ENCODE measurements at regions not wholly inside any gene's neighbourhood (a gene's known extent, or its start where the extent isn't known, plus 50 kb on each side); places are given as distances from the start of the nearest gene placed in this dataset.

DNA sequence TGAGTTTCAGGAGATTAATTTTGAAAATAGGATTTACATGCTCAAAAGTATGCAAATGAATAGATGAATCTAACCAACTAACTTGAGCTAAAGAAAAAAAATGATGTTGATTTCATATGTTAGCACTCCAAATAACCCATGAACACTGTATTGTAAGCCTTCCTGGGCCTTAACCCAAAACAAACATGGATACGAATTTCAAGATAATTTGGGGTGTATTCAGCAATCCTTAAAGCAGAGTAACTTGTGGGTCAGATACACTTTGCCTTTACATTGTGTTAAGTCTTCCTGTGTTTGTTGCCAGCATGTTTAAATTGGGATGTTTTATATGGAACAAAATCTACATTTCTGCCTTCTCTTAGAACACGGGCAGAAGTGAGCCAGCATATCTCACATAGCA is 124.2 kb upstream of the WDR11 start:
- no peaks in the 10 kb centered on the region for H3K27me3 ChIP-seq (ENCODE audit: control insufficient read depth, insufficient read depth, low read length)
- no peak for FAIRE-seq
- intact Hi-C loops (cut with DNase I) = no loop called here
- peak in 1 of 5 donors; percentile 49 for DNase-seq
- H3K4me3 ChIP-seq (ENCODE audit: low read length in 3 of 3) = no peak overlapping the region
- H3K9ac ChIP-seq (ENCODE audit: low read length in 3 of 3) = no peak overlapping the region
- H3K4me1 ChIP-seq (ENCODE audit: control insufficient read depth in 2 of 3, insufficient read depth in 2 of 3, low read depth in 1 of 3, low read length in 3 of 3) = no peaks in the 10 kb centered on the region
- TF ChIP-seq CTCF (IDR thresholded peaks at IDR 0.05; ENCODE audit: borderline replicate concordance, extremely low read depth, insufficient read depth) = no peak
- no peaks in the 10 kb centered on the region for H3K36me3 ChIP-seq (ENCODE audit: control insufficient read depth in 2 of 3, insufficient read depth in 3 of 3, low read length in 3 of 3)
- no peak overlapping the region for H3K27ac ChIP-seq (ENCODE audit: low read depth in 2 of 2, low read length in 2 of 2)
- H3K9me3 ChIP-seq (ENCODE audit: control insufficient read depth in 2 of 3, insufficient read depth in 1 of 3, low read length in 3 of 3) = no peaks in the 10 kb centered on the region

DNA sequence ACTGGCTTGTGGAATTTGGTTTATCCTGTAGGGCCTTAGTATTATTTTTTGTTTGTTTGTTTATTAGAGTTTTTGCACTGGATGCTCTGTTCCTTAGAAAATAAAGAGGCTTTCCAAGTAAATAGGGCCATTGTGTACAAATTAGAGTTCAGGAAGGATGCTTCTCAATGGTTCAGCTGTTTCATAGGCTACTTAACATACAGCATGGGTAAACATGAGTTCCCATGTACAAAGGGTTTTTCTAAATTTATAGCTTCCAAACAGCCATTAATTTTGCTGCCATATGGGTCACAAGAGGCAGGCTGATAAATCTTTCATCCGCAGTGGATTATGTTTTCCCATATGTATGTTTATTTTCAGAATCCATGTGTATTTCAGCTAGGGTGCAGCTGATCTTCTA is 121.6 kb upstream of the WDR11 start:
- no peaks in the 10 kb centered on the region for H3K27me3 ChIP-seq (ENCODE audit: control insufficient read depth, insufficient read depth, low read length)
- peak in 2 of 5 donors; percentile 10 to 20 for DNase-seq
- H3K9me3 ChIP-seq (ENCODE audit: control insufficient read depth in 2 of 3, insufficient read depth in 1 of 3, low read length in 3 of 3) = no peaks in the 10 kb centered on the region
- no peaks in the 10 kb centered on the region for H3K36me3 ChIP-seq (ENCODE audit: control insufficient read depth in 2 of 3, insufficient read depth in 3 of 3, low read length in 3 of 3)
- H3K4me1 ChIP-seq (ENCODE audit: control insufficient read depth in 2 of 3, insufficient read depth in 2 of 3, low read depth in 1 of 3, low read length in 3 of 3) = no peaks in the 10 kb centered on the region
- H3K27ac ChIP-seq (ENCODE audit: low read depth in 2 of 2, low read length in 2 of 2) = no peak overlapping the region
- intact Hi-C loops (cut with DNase I) = no loop called here
- no peak overlapping the region for H3K4me3 ChIP-seq (ENCODE audit: low read length in 3 of 3)
- no peak for TF ChIP-seq CTCF (IDR thresholded peaks at IDR 0.05; ENCODE audit: borderline replicate concordance, extremely low read depth, insufficient read depth)
- FAIRE-seq = no peak
- no peak overlapping the region for H3K9ac ChIP-seq (ENCODE audit: low read length in 3 of 3)

GRCh38 chr10:120732067-120732466 is 119.1 kb upstream of the WDR11 start:
- Histone ChIP-seq H3K9me3 (ENCODE audit: control insufficient read depth in 2 of 3, insufficient read depth in 1 of 3, low read length in 3 of 3) (no peaks in the 10 kb centered on the region), H3K36me3 (ENCODE audit: control insufficient read depth in 2 of 3, insufficient read depth in 3 of 3, low read length in 3 of 3) (no peaks in the 10 kb centered on the region), H3K4me1 (ENCODE audit: control insufficient read depth in 2 of 3, insufficient read depth in 2 of 3, low read depth in 1 of 3, low read length in 3 of 3) (no peaks in the 10 kb centered on the region), H3K27me3 (ENCODE audit: control insufficient read depth, insufficient read depth, low read length) (no peaks in the 10 kb centered on the region), H3K9ac (ENCODE audit: low read length in 3 of 3) (no peak overlapping the region), H3K4me3 (ENCODE audit: low read length in 3 of 3) (no peak overlapping the region), H3K27ac (ENCODE audit: low read depth in 2 of 2, low read length in 2 of 2) (no peak overlapping the region)
- DNase-seq (no peak), FAIRE-seq (no peak)
- TF ChIP-seq CTCF (IDR thresholded peaks at IDR 0.05; ENCODE audit: borderline replicate concordance, extremely low read depth, insufficient read depth) = no peak
- intact Hi-C loops (cut with DNase I) = no loop called here

- Histone ChIP-seq H3K27ac (ENCODE audit: low read depth in 2 of 2, low read length in 2 of 2) (no peak overlapping the region), H3K27me3 (ENCODE audit: control insufficient read depth, insufficient read depth, low read length) (no peaks in the 10 kb centered on the region), H3K4me1 (ENCODE audit: control insufficient read depth in 2 of 3, insufficient read depth in 2 of 3, low read depth in 1 of 3, low read length in 3 of 3) (no peaks in the 10 kb centered on the region), H3K9me3 (ENCODE audit: control insufficient read depth in 2 of 3, insufficient read depth in 1 of 3, low read length in 3 of 3) (no peaks in the 10 kb centered on the region), H3K36me3 (ENCODE audit: control insufficient read depth in 2 of 3, insufficient read depth in 3 of 3, low read length in 3 of 3) (no peaks in the 10 kb centered on the region), H3K9ac (ENCODE audit: low read length in 3 of 3) (no peak overlapping the region), H3K4me3 (ENCODE audit: low read length in 3 of 3) (no peak overlapping the region)
- intact Hi-C loops (cut with DNase I) = no loop called here
- FAIRE-seq = no peak
- TF ChIP-seq CTCF (IDR thresholded peaks at IDR 0.05; ENCODE audit: borderline replicate concordance, extremely low read depth, insufficient read depth) = no peak
- peak in 1 of 5 donors; percentile 27 for DNase-seq
These were observed 118.4 kb upstream of the WDR11 start for GRCh38 chr10:120732643-120733313.
